ENCODE measurements at regions not wholly inside any gene's neighbourhood (a gene's known extent, or its start where the extent isn't known, plus 50 kb on each side); places are given as distances from the start of the nearest gene placed in this dataset.

DNA sequence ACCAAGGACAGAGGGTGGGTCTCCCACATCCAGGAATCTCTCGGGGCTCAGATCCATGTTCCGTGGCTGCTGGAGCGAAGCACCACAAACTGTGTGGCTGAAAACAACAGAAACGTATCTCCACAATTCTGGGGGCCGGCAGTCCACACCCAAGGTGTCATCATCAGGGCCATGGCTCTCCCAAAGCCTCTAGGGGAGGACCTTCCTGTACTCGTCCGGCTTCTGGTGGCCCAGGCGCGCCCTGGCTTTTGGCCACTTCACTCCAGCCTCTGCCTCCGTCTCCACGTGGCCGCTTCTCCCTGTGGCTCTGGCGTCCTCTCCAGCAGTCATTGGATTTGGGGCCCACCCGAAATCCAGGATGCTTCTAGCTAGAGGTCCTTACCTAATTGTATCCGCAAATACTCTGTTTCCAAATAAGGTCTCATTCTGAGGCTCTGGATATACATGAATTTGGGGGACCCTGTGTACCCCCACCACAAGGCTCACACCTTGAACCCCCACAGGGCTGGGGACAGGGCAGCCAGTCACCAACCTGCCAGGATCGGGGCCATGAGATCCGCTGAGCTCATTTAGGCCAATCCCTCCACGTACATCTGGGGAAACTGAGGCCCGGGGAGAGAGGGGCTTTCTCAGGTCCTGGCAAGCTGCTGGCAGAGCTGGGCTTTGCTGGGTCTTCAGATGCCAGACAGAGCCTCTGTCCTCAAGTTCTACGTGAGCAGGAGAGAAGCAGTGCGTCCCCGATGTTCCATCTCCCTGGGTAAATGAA is 158.2 kb downstream of the OLFM1 start:
- TF ChIP-seq, protein P1, sequence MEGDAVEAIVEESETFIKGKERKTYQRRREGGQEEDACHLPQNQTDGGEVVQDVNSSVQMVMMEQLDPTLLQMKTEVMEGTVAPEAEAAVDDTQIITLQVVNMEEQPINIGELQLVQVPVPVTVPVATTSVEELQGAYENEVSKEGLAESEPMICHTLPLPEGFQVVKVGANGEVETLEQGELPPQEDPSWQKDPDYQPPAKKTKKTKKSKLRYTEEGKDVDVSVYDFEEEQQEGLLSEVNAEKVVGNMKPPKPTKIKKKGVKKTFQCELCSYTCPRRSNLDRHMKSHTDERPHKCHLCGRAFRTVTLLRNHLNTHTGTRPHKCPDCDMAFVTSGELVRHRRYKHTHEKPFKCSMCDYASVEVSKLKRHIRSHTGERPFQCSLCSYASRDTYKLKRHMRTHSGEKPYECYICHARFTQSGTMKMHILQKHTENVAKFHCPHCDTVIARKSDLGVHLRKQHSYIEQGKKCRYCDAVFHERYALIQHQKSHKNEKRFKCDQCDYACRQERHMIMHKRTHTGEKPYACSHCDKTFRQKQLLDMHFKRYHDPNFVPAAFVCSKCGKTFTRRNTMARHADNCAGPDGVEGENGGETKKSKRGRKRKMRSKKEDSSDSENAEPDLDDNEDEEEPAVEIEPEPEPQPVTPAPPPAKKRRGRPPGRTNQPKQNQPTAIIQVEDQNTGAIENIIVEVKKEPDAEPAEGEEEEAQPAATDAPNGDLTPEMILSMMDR (IDR thresholded peaks at IDR 0.05), result no peak
- TF ChIP-seq POLR2A (IDR thresholded peaks at IDR 0.05) (no peak), EP300 (IDR thresholded peaks at IDR 0.05) (no peak)
